Naive thymus-derived CD4-positive, alpha-beta T cell (primary cell): ENCODE measurements at regions not wholly inside any gene's neighbourhood (a gene's known extent, or its start where the extent isn't known, plus 50 kb on each side); places are given as distances from the start of the nearest gene placed in this dataset.

Experiments used
- ATAC-seq: fragments of 150-1000 bp; cut with Tn5 transposase; 2 replicates; pipeline ENCODE4 v1.10.0; 2021; ENCODE audit warnings: mild to moderate bottlenecking, moderate library complexity
- CTCF ChIA-PET: fragments of 350-600 bp; sonication (Branson Sonifier 250); formaldehyde crosslinking; loops from one replicate; lab custom pipeline; 2021; ENCODE audit warnings: antibody characterized with exemption; lab: Charles Lee
- POLR2A ChIA-PET: fragments of 350-600 bp; sonication (Branson Sonifier 250); formaldehyde crosslinking; loops from one replicate; lab custom pipeline; 2021; ENCODE audit warnings: antibody characterized with exemption, inconsistent platforms; lab: Charles Lee
- DNase-seq, 9 donors: peaks; one replicate each; pipeline versions ENCODE4 v3.0.0 to v3.0.0-alpha.2; 2020 to 2022; ENCODE audit warnings: mixed read lengths in 1 of 9
- H3K27ac ChIP-seq: one replicate; pipeline ENCODE4 v1.7.0; 2013; ENCODE audit warnings: mild to moderate bottlenecking, low read depth, low read length, moderate library complexity
- H3K27me3 ChIP-seq, 2 donors: one replicate each; pipeline ENCODE4 v1.7.0; 2013; ENCODE audit warnings: low read length in 2 of 2, mild to moderate bottlenecking in 2 of 2, moderate library complexity in 2 of 2; ENCODE audit not compliant: control insufficient read depth in 2 of 2, insufficient read depth in 2 of 2
- H3K36me3 ChIP-seq, 3 experiments: 1 replicate in 2 of 3; 2 replicates in 1 of 3; pipeline ENCODE4 v1.7.0; 2013; ENCODE audit warnings: low read length in 3 of 3, mild to moderate bottlenecking in 3 of 3, moderate library complexity in 1 of 3; ENCODE audit not compliant: insufficient read depth in 3 of 3, control insufficient read depth in 2 of 3
- H3K4me1 ChIP-seq, 2 donors: one replicate each; pipeline ENCODE4 v1.7.0; 2013; ENCODE audit warnings: low read length in 2 of 2, mild to moderate bottlenecking in 2 of 2, moderate library complexity in 1 of 2; ENCODE audit not compliant: control insufficient read depth in 2 of 2, insufficient read depth in 2 of 2
- H3K4me3 ChIP-seq: 2 replicates; pipeline ENCODE4 v1.7.0; 2013; ENCODE audit warnings: mild to moderate bottlenecking, low read length
- H3K9me3 ChIP-seq, 3 experiments: 1 replicate in 2 of 3; 2 replicates in 1 of 3; pipeline ENCODE4 v1.7.0; 2013; ENCODE audit warnings: low read length in 3 of 3; ENCODE audit not compliant: control insufficient read depth in 2 of 3
- H3K27ac Mint-ChIP-seq, 9 donors: one replicate each; pipeline ENCODE4 v1.8.0; 2020 to 2022; ENCODE audit warnings: mixed read lengths in 9 of 9, mild to moderate bottlenecking in 8 of 9, moderate library complexity in 5 of 9, inconsistent platforms in 2 of 9
- H3K27me3 Mint-ChIP-seq, 5 donors: one replicate each; pipeline ENCODE4 v1.8.0; 2021 to 2022; ENCODE audit warnings: mixed read lengths in 5 of 5, mild to moderate bottlenecking in 1 of 5
- H3K36me3 Mint-ChIP-seq, 5 donors: one replicate each; pipeline ENCODE4 v1.8.0; 2020 to 2022; ENCODE audit warnings: mixed read lengths in 5 of 5, mild to moderate bottlenecking in 3 of 5, inconsistent platforms in 1 of 5
- H3K4me1 Mint-ChIP-seq, 7 donors: one replicate each; pipeline ENCODE4 v1.8.0; 2020 to 2022; ENCODE audit warnings: mixed read lengths in 7 of 7, mild to moderate bottlenecking in 3 of 7, inconsistent platforms in 1 of 7
- H3K4me3 Mint-ChIP-seq, 10 donors: one replicate each; pipeline ENCODE4 v1.8.0; 2020 to 2022; ENCODE audit warnings: mild to moderate bottlenecking in 10 of 10, mixed read lengths in 10 of 10, moderate library complexity in 6 of 10, inconsistent platforms in 2 of 10
- H3K9me3 Mint-ChIP-seq, 11 donors: one replicate each; pipeline ENCODE4 v1.8.0; 2020 to 2022; ENCODE audit warnings: mixed read lengths in 11 of 11, mild to moderate bottlenecking in 4 of 11, inconsistent platforms in 1 of 11, moderate library complexity in 1 of 11
- intact Hi-C, 2 donors: fragments of 100-400 bp; cut with micrococcal nuclease; formaldehyde crosslinking; loops; one replicate each; pipeline ENCODE4 v1.15.1; 2023

DNA sequence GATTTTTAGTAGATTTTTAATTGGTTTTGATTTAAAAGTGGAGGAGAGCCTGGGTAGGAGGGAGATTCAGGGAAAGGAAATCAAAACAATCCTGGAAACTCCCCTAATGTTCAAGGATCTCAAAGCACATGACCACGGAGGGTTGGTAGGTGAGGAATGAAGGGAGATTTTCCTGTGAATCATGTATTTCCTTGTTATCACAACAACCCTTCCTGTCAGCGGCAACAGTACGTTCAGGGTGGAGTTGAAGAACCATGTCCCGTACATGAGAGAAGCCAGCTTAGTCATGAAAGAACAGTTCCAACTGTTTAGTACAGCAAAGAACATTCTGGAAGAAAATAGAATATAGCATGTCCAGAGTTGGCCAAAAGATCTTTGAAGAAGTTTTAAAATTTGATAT lies 79.4 kb upstream of the SCAF8 start:
- intact Hi-C loops, result no loop called here
- ChIA-PET CTCF (no interaction called here), POLR2A (no interaction called here)
- Mint-ChIP-seq H3K36me3 (no peaks in the 10 kb centered on the region), H3K4me3 (no peak overlapping the region), H3K27me3 (peaks cover 0 to 9% (median 2%) of the 10 kb centered on the region in 5 donors), H3K9me3 (no peaks in the 10 kb centered on the region), H3K27ac (peak overlapping the region in 3 of 9 donors; percentile 14 to 63 (median 23)), H3K4me1 (no peaks in the 10 kb centered on the region)
- Histone ChIP-seq H3K36me3 (no peaks in the 10 kb centered on the region), H3K27ac (no peak overlapping the region), H3K9me3 (no peaks in the 10 kb centered on the region), H3K4me3 (no peak overlapping the region), H3K4me1 (no peaks in the 10 kb centered on the region), H3K27me3 (no peaks in the 10 kb centered on the region)
- no peak for DNase-seq
- ATAC-seq, result no peak

DNA sequence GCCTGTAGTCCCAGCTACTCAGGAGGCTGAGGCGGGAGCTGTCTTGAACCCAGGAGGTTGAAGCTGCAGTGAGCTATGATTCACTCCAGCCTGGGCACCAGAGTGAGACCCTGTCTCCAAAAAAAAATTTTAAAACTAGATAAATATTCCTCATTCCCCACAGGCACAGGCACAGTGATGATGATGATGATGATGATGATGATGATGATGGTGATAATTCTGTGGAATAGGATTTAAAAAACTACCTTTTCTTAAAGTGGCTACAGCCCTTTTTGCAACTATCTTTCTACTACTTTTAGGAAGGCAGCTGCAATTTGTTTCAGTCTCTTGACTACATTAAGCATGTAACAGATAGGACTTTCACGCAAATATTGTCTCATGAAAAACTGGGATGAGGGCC lies 76.6 kb upstream of the SCAF8 start:
- DNase-seq, result no peak
- no peaks in the 10 kb centered on the region for H3K9me3 Mint-ChIP-seq
- no peak for ATAC-seq
- H3K4me1 ChIP-seq, result no peaks in the 10 kb centered on the region
- no peaks in the 10 kb centered on the region for H3K27me3 ChIP-seq
- no peak overlapping the region for H3K27ac Mint-ChIP-seq
- no peak overlapping the region for H3K27ac ChIP-seq
- H3K4me1 Mint-ChIP-seq, result no peaks in the 10 kb centered on the region
- H3K36me3 Mint-ChIP-seq, result no peaks in the 10 kb centered on the region
- H3K36me3 ChIP-seq, result no peaks in the 10 kb centered on the region
- intact Hi-C loops, result no loop called here
- no peaks in the 10 kb centered on the region for H3K9me3 ChIP-seq
- ChIA-PET CTCF (no interaction called here), POLR2A (no interaction called here)
- no peak overlapping the region for H3K4me3 ChIP-seq
- peaks cover 0 to 12% (median 6%) of the 10 kb centered on the region in 5 donors for H3K27me3 Mint-ChIP-seq
- H3K4me3 Mint-ChIP-seq, result no peak overlapping the region

DNA sequence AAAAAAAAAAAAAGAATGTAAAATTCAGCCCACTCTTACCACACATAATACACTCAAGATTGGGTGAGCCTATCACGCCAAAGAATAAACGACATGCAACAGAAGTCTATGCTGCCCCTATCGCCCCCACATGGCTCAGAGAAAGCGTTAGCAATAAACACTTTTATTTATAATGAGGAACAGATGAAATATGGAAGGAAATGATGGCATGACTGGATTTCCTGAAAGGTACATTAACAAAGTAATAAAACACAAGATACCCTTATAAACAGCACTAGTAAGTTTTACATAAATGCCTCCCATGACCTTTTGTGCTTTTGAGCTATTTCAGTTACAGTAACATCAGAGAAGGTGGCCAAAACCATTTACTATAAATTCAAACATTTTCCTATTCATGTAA lies 71.4 kb upstream of the SCAF8 start:
- H3K4me3 ChIP-seq, result no peak overlapping the region
- no peaks in the 10 kb centered on the region for H3K4me1 Mint-ChIP-seq
- POLR2A ChIA-PET, result no interaction called here
- H3K27me3 ChIP-seq, result no peaks in the 10 kb centered on the region
- CTCF ChIA-PET, result no interaction called here
- H3K9me3 Mint-ChIP-seq, result no peaks in the 10 kb centered on the region
- H3K27ac ChIP-seq, result no peak overlapping the region
- no peaks in the 10 kb centered on the region for H3K4me1 ChIP-seq
- H3K9me3 ChIP-seq, result no peaks in the 10 kb centered on the region
- intact Hi-C loops, result no loop called here
- DNase-seq (no peak), ATAC-seq (no peak)
- no peaks in the 10 kb centered on the region for H3K36me3 ChIP-seq
- no peaks in the 10 kb centered on the region for H3K36me3 Mint-ChIP-seq
- H3K27ac Mint-ChIP-seq, result no peak overlapping the region
- peaks cover 0 to 13% (median 6%) of the 10 kb centered on the region in 5 donors for H3K27me3 Mint-ChIP-seq
- H3K4me3 Mint-ChIP-seq, result no peak overlapping the region

DNA sequence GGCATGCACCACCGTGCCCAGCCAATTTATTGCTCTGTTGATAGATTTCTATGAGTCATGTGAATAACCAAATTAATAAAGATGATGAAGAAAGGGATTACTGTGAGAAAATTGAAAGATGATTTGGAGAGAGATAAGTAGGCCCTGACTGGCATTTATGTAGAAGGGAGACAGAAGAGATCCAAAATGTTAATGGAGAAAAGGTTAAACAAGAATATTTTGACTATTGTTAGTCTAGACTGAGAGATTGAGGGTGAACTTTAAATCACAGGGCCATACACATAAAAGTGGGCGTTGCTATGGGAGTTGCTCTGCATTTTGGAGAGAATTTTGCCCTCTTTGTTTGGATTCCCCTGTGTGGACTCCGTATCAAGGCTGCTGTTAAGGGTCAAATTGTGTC lies 68.9 kb upstream of the SCAF8 start:
- no peak overlapping the region for H3K27ac ChIP-seq
- CTCF ChIA-PET, result interaction anchor here (0.6 kb wide), 2 partner anchors 82 to 219 kb away, joined by 4 to 7 read pairs; no protein-coding TSS in a partner anchor
- Mint-ChIP-seq H3K27me3 (peaks cover 0 to 10% (median 6%) of the 10 kb centered on the region in 5 donors), H3K4me3 (no peak overlapping the region), H3K9me3 (no peaks in the 10 kb centered on the region), H3K36me3 (no peaks in the 10 kb centered on the region), H3K4me1 (no peaks in the 10 kb centered on the region), H3K27ac (no peak overlapping the region)
- H3K4me1 ChIP-seq, result no peaks in the 10 kb centered on the region
- H3K36me3 ChIP-seq, result no peaks in the 10 kb centered on the region
- ATAC-seq (no peak), DNase-seq (no peak)
- H3K4me3 ChIP-seq, result no peak overlapping the region
- H3K9me3 ChIP-seq, result no peaks in the 10 kb centered on the region
- intact Hi-C loops, result no loop called here
- POLR2A ChIA-PET, result no interaction called here
- H3K27me3 ChIP-seq, result no peaks in the 10 kb centered on the region

DNA sequence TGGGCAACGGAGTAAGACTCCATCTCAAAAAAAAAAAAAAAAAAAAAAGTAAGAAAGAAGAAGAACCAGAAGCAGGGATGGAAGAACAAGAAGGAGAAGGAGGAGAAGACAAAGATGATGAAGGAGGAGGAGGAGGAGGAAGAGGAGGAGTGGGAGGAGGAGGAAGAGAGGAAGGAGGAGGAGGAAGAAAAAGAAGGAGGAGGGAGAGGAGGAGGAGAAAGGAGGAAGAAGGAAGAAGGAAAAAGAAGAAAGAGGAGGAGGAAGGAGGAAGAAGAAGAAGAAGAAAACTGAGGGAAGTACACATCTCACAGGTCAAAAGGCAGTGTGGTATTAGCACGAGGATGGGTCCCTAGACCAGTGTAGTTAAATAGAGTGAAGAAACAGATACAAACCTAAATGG lies 65.1 kb upstream of the SCAF8 start:
- DNase-seq (no peak), ATAC-seq (no peak)
- Mint-ChIP-seq H3K4me3 (no peak overlapping the region), H3K27ac (peak overlapping the region in 1 of 9 donors; percentile 66), H3K4me1 (no peaks in the 10 kb centered on the region), H3K9me3 (no peaks in the 10 kb centered on the region), H3K36me3 (no peaks in the 10 kb centered on the region), H3K27me3 (peaks cover 0 to 7% (median 0%) of the 10 kb centered on the region in 5 donors)
- ChIA-PET POLR2A (no interaction called here), CTCF (no interaction called here)
- intact Hi-C loops, result no loop called here
- no peak overlapping the region for H3K4me3 ChIP-seq
- H3K27ac ChIP-seq, result no peak overlapping the region
- H3K9me3 ChIP-seq, result no peaks in the 10 kb centered on the region
- no peaks in the 10 kb centered on the region for H3K27me3 ChIP-seq
- no peaks in the 10 kb centered on the region for H3K36me3 ChIP-seq
- no peaks in the 10 kb centered on the region for H3K4me1 ChIP-seq

DNA sequence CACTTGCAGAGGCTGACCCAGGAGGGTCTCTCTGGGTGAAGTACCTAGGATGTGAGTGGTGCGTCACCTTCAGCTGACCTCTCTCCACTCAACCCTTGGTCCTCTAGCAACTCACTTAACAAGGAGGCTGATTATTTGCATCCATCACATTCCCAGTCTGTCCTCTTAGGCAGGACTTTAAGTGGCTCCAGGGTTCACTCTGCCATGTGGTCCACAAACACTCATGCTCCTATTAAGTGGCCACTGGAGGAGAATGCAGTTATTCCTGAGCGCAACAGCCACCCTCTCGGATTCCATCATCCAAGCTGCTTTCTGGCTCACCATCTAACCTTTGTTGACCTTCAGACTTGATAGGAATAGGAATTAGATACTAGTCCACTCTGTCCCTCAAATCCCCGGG lies 61.1 kb upstream of the SCAF8 start:
- no peaks in the 10 kb centered on the region for H3K4me1 Mint-ChIP-seq
- no peak overlapping the region for H3K4me3 ChIP-seq
- H3K9me3 ChIP-seq, result no peaks in the 10 kb centered on the region
- H3K36me3 ChIP-seq, result no peaks in the 10 kb centered on the region
- ChIA-PET CTCF (no interaction called here), POLR2A (no interaction called here)
- DNase-seq (no peak), ATAC-seq (no peak)
- H3K4me1 ChIP-seq, result no peaks in the 10 kb centered on the region
- H3K4me3 Mint-ChIP-seq, result no peak overlapping the region
- intact Hi-C loops, result loop anchor here in 1 of 2 donors (10.0 kb wide), 1 partner anchor 253 kb away; no protein-coding TSS in a partner anchor
- H3K9me3 Mint-ChIP-seq, result no peaks in the 10 kb centered on the region
- H3K36me3 Mint-ChIP-seq, result no peaks in the 10 kb centered on the region
- peaks cover 0 to 5% (median 0%) of the 10 kb centered on the region in 5 donors for H3K27me3 Mint-ChIP-seq
- no peak overlapping the region for H3K27ac Mint-ChIP-seq
- no peaks in the 10 kb centered on the region for H3K27me3 ChIP-seq
- H3K27ac ChIP-seq, result no peak overlapping the region

DNA sequence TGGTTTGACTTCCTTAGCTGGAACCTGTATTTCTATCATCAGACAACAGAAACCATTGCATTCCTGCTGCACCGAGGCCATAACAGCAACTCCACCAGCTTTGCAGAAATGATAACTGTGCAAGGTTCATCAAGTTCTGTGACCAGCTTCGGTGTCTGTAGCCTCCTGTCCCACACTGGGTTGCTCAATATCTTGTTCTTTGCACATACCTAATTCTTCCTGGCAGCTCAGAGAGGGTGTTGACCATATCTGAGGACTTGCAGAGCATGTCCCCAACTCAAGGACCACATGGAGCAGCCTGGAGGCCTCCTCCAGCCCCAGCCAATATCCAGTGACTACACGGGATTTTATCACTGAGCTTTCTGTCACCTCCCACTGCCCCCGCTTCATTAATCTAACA lies 59.3 kb upstream of the SCAF8 start:
- Mint-ChIP-seq H3K27ac (no peak overlapping the region), H3K27me3 (peaks cover 0 to 3% (median 0%) of the 10 kb centered on the region in 5 donors), H3K4me1 (no peaks in the 10 kb centered on the region), H3K9me3 (no peaks in the 10 kb centered on the region), H3K4me3 (no peak overlapping the region), H3K36me3 (no peaks in the 10 kb centered on the region)
- DNase-seq (no peak), ATAC-seq (no peak)
- Histone ChIP-seq H3K27ac (no peak overlapping the region), H3K4me1 (no peaks in the 10 kb centered on the region), H3K36me3 (no peaks in the 10 kb centered on the region), H3K27me3 (no peaks in the 10 kb centered on the region), H3K9me3 (no peaks in the 10 kb centered on the region), H3K4me3 (no peak overlapping the region)
- intact Hi-C loops, result loop anchor here (2.0 to 10.0 kb wide), 3 partner anchors 251 to 641 kb away; partner anchors contain the start of gene TFB1M (in 1 of the 2)
- ChIA-PET POLR2A (no interaction called here), CTCF (interaction anchor here (0.6 to 6.0 kb wide), 7 partner anchors 10 to 1706 kb away, joined by 3 to 105 read pairs (median 4); no protein-coding TSS in a partner anchor)
